Spleen (tissue), 11 donors: ENCODE measurements at regions not wholly inside any gene's neighbourhood (a gene's known extent, or its start where the extent isn't known, plus 50 kb on each side); places are given as distances from the start of the nearest gene placed in this dataset.

Source experiments
- DNase-seq: peaks from one replicate; pipeline ENCODE4 v3.0.0-alpha.2; 2020
- H3K27ac ChIP-seq, 8 donors: fragments of 200-600 bp; sonication (generic) in 7 of 8; 1 replicate in 4 of 8; 2 replicates in 4 of 8; pipeline versions ENCODE4 v1.5.0 to v1.8.0; 2016 to 2021; ENCODE audit warnings: inconsistent platforms in 4 of 8, mild to moderate bottlenecking in 4 of 8, moderate library complexity in 1 of 8
- H3K27me3 ChIP-seq, 7 donors: fragments of 200-600 bp; sonication (generic) in 6 of 7; replicated peaks in 1 of 7; 1 replicate in 4 of 7; 2 replicates in 3 of 7; pipeline versions ENCODE4 v1.5.0 to v1.8.0; 2016 to 2021; ENCODE audit warnings: inconsistent platforms in 3 of 7, mild to moderate bottlenecking in 1 of 7
- H3K36me3 ChIP-seq, 6 donors: fragments of 200-600 bp; sonication (generic) in 5 of 6; 1 replicate in 4 of 6; 2 replicates in 2 of 6; pipeline versions ENCODE4 v1.5.0 to v1.8.0; 2016 to 2021; ENCODE audit warnings: inconsistent platforms in 2 of 6
- H3K4me1 ChIP-seq, 6 donors: fragments of 200-600 bp; sonication (generic) in 5 of 6; 1 replicate in 3 of 6; 2 replicates in 3 of 6; pipeline versions ENCODE4 v1.5.0 to v1.8.0; 2016 to 2021; ENCODE audit warnings: inconsistent platforms in 3 of 6
- H3K4me3 ChIP-seq, 8 donors: fragments of 200-600 bp; sonication (generic) in 7 of 8; 1 replicate in 4 of 8; 2 replicates in 4 of 8; pipeline versions ENCODE4 v1.5.0 to v1.8.0; 2016 to 2021; ENCODE audit warnings: inconsistent platforms in 4 of 8, mild to moderate bottlenecking in 4 of 8, moderate library complexity in 2 of 8
- H3K9me3 ChIP-seq, 8 donors: fragments of 200-600 bp; sonication (generic) in 7 of 8; 1 replicate in 4 of 8; 2 replicates in 4 of 8; pipeline versions ENCODE4 v1.5.0 to v1.8.0; 2016 to 2021; ENCODE audit warnings: inconsistent platforms in 4 of 8
- POLR2A ChIP-seq, 3 donors: fragments of 450-650 bp; IDR thresholded peaks; one replicate each; pipeline ENCODE4 v1.5.1; 2017; ENCODE audit warnings: antibody characterized with exemption in 3 of 3, mild to moderate bottlenecking in 1 of 3
- POLR2AphosphoS5 ChIP-seq, 3 donors: sonication (generic); formaldehyde crosslinking; IDR thresholded peaks; one replicate each; pipeline ENCODE4 v1.5.1; 2017; ENCODE audit warnings: antibody characterized with exemption in 3 of 3
- WGBS, 5 donors: extraction: QIAGEN DNeasy Blood & Tissue Kit in 3 of 5; methylation state at CpG; one replicate each; pipeline versions ENCODE4 v1.1.5 to v1.1.7; 2013 to 2018; 5-methylcytosine and 5-hydroxymethylcytosine counted together
- intact Hi-C: fragments of 100-400 bp; cut with DNase I; formaldehyde crosslinking; loops from one replicate; pipeline ENCODE4 v1.15.0; 2023; ENCODE audit warnings: low total_unique reads
- TF ChIP-seq, protein P1 (sequence below), 11 experiments: fragments of 200-600 bp in 7 of 11; fragments of 450-650 bp in 4 of 11; sonication (generic) in 4 of 11; IDR thresholded peaks in 8 of 11; conservative IDR thresholded peaks in 3 of 11; 1 replicate in 7 of 11; 2 replicates in 4 of 11; pipeline versions ENCODE4 v1.4.0 to v1.8.0; 2016 to 2021; ENCODE audit warnings: antibody characterized with exemption in 11 of 11, inconsistent platforms in 4 of 11, mild to moderate bottlenecking in 1 of 11
- donor health status: healthy with polysubstance abuse.
- donor health status: DM: no; HTN: no; CAD: no; lungs with moderate emphysema.
- donor health status: DM: no; HTN: no; CAD: no.
- donor health status: Bipolar disorder and iron deficiency.
- donor health status: healthy.
- donor health status: DM: no; HTN: no; CAD: no.
- donor health status: DM: yes; HTN: yes; CAD: no.

GRCh38 chr2:64803776-64804175 lies 150.1 kb upstream of the SERTAD2 start:
- TF ChIP-seq, protein P1, sequence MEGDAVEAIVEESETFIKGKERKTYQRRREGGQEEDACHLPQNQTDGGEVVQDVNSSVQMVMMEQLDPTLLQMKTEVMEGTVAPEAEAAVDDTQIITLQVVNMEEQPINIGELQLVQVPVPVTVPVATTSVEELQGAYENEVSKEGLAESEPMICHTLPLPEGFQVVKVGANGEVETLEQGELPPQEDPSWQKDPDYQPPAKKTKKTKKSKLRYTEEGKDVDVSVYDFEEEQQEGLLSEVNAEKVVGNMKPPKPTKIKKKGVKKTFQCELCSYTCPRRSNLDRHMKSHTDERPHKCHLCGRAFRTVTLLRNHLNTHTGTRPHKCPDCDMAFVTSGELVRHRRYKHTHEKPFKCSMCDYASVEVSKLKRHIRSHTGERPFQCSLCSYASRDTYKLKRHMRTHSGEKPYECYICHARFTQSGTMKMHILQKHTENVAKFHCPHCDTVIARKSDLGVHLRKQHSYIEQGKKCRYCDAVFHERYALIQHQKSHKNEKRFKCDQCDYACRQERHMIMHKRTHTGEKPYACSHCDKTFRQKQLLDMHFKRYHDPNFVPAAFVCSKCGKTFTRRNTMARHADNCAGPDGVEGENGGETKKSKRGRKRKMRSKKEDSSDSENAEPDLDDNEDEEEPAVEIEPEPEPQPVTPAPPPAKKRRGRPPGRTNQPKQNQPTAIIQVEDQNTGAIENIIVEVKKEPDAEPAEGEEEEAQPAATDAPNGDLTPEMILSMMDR (IDR thresholded peaks at IDR 0.05 in 8 of 11, conservative IDR thresholded peaks at IDR 0.05 in 3 of 11) = no peak
- TF ChIP-seq POLR2AphosphoS5 (IDR thresholded peaks at IDR 0.05) (no peak), POLR2A (IDR thresholded peaks at IDR 0.05) (no peak)
- Histone ChIP-seq H3K27me3 (no peaks in the 10 kb centered on the region), H3K36me3 (no peaks in the 10 kb centered on the region), H3K4me3 (no peak overlapping the region), H3K4me1 (no peaks in the 10 kb centered on the region), H3K9me3 (no peaks in the 10 kb centered on the region), H3K27ac (no peak overlapping the region)
- intact Hi-C loops = no loop called here
- DNase-seq = no peak
- 65 to 99% (median 91%) methylated on average over 2 of the region's 2 CpGs for WGBS, 5 donors

DNA sequence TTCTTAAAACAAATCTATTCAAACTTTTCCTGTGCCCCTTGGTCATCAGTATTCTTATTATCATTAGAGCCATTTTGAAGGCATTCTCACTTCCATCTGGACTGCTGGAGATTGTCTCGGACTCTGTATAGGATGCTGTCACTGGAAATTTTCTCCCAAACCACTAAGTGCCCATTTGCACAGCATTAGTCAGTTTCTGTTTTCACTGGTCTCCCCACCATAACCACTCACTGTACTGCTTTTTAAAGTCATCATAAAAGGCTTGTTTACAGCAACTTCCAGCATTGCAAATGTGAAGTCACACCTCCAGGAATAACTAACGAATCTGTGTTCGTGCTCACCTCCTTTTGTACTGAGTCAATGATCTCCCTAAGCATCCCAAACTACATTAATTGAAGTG lies 150.9 kb upstream of the SERTAD2 start:
- H3K36me3 ChIP-seq = no peaks in the 10 kb centered on the region
- intact Hi-C loops = no loop called here
- no peak overlapping the region for H3K4me3 ChIP-seq
- WGBS, 5 donors = 84 to 97% (median 91%) methylated on average over 3 of the region's 3 CpGs
- TF ChIP-seq POLR2AphosphoS5 (IDR thresholded peaks at IDR 0.05) (no peak), POLR2A (IDR thresholded peaks at IDR 0.05) (no peak)
- TF ChIP-seq, protein P1 (IDR thresholded peaks at IDR 0.05 in 8 of 11, conservative IDR thresholded peaks at IDR 0.05 in 3 of 11) = no peak
- no peaks in the 10 kb centered on the region for H3K4me1 ChIP-seq
- no peak for DNase-seq
- H3K9me3 ChIP-seq = no peaks in the 10 kb centered on the region
- H3K27me3 ChIP-seq = no peaks in the 10 kb centered on the region
- no peak overlapping the region for H3K27ac ChIP-seq

- DNase-seq = no peak
- H3K27me3 ChIP-seq = no peaks in the 10 kb centered on the region
- TF ChIP-seq POLR2A (IDR thresholded peaks at IDR 0.05) = no peak
- TF ChIP-seq, protein P1 (IDR thresholded peaks at IDR 0.05 in 8 of 11, conservative IDR thresholded peaks at IDR 0.05 in 3 of 11) = no peak
- TF ChIP-seq POLR2AphosphoS5 (IDR thresholded peaks at IDR 0.05) = no peak
- no peak overlapping the region for H3K4me3 ChIP-seq
- H3K9me3 ChIP-seq = peaks cover 0 to 4% (median 0%) of the 10 kb centered on the region in 8 donors
- WGBS, 5 donors = 54 to 89% (median 79%) methylated on average over 4 of the region's 4 CpGs
- intact Hi-C loops = no loop called here
- H3K27ac ChIP-seq = no peak overlapping the region
- H3K4me1 ChIP-seq = peaks cover 0 to 12% (median 4%) of the 10 kb centered on the region in 6 donors
- H3K36me3 ChIP-seq = no peaks in the 10 kb centered on the region
Observed at GRCh38 chr2:64807417-64807816, 153.7 kb upstream of the SERTAD2 start.

DNA sequence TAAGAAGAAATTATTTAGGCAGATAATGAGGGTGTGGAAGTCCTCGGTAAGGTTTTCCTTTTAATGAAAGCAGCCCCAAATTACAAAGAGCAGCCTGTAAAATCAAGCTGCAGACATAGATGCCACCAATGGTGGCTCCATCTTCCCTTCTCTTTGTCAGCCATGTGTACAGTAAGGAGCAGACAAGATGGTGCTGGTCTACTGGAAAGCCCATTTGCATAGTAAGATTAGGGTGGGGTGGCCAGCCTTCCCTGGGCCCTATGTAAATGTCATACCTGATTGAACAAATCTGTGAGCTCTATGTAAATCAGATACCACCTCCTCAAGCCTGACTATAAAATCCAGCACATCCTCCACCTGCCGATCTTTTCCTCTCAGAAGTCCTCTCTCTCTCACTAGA lies 154.4 kb upstream of the SERTAD2 start:
- Histone ChIP-seq H3K36me3 (no peaks in the 10 kb centered on the region), H3K9me3 (peaks cover 0 to 4% (median 0%) of the 10 kb centered on the region in 8 donors), H3K4me1 (peaks cover 0 to 19% (median 10%) of the 10 kb centered on the region in 6 donors), H3K4me3 (no peak overlapping the region), H3K27me3 (no peaks in the 10 kb centered on the region), H3K27ac (no peak overlapping the region)
- TF ChIP-seq, protein P1 (IDR thresholded peaks at IDR 0.05 in 8 of 11, conservative IDR thresholded peaks at IDR 0.05 in 3 of 11) = no peak
- TF ChIP-seq POLR2A (IDR thresholded peaks at IDR 0.05) (no peak), POLR2AphosphoS5 (IDR thresholded peaks at IDR 0.05) (no peak)
- intact Hi-C loops = no loop called here
- 86 to 98% (median 94%) methylated on average over 2 of the region's 2 CpGs for WGBS, 5 donors
- DNase-seq = no peak
